Hepatocyte (in vitro differentiated cells): ENCODE measurements at regions not wholly inside any gene's neighbourhood (a gene's known extent, or its start where the extent isn't known, plus 50 kb on each side); places are given as distances from the start of the nearest gene placed in this dataset.
"Not testable (repeated sequence)": the region's sequence is repeated elsewhere in the genome, so short reads cannot be mapped to it uniquely, and the experiment has no call there.

Source experiments
- DNase-seq: peaks from one replicate; pipeline ENCODE4 v3.0.0-alpha.2; 2016; ENCODE audit warnings: low spot score
- H2AFZ ChIP-seq: fragments of 200-600 bp; sonication (generic); 2 replicates; pipeline ENCODE4 v1.6.0; 2016; ENCODE audit warnings: antibody characterized with exemption, mild to moderate bottlenecking
- H3K27ac ChIP-seq: fragments of 200-600 bp; sonication (generic); 2 replicates; pipeline ENCODE4 v1.5.1; 2016; ENCODE audit warnings: mild to moderate bottlenecking
- H3K27me3 ChIP-seq: fragments of 200-600 bp; sonication (generic); 2 replicates; pipeline ENCODE4 v1.6.1; 2016
- H3K36me3 ChIP-seq: fragments of 200-600 bp; sonication (generic); replicated peaks from 2 replicates; pipeline ENCODE4 v1.5.1; 2016; ENCODE audit warnings: low read depth; ENCODE audit not compliant: insufficient read depth
- H3K4me1 ChIP-seq: fragments of 200-600 bp; sonication (generic); 2 replicates; pipeline ENCODE4 v1.5.1; 2016; ENCODE audit warnings: mild to moderate bottlenecking, moderate library complexity; ENCODE audit not compliant: insufficient read depth
- H3K4me2 ChIP-seq: fragments of 200-600 bp; sonication (generic); 2 replicates; pipeline ENCODE4 v1.6.0; 2016
- H3K4me3 ChIP-seq: fragments of 200-600 bp; sonication (generic); 2 replicates; pipeline ENCODE4 v1.5.1; 2016; ENCODE audit warnings: mild to moderate bottlenecking
- H3K79me2 ChIP-seq: fragments of 200-600 bp; sonication (generic); 2 replicates; pipeline ENCODE4 v1.6.0; 2017; ENCODE audit warnings: mild to moderate bottlenecking
- H3K9me2 ChIP-seq: fragments of 200-600 bp; sonication (generic); replicated peaks from 2 replicates; pipeline ENCODE4 v1.6.0; 2017; ENCODE audit warnings: mild to moderate bottlenecking; ENCODE audit not compliant: insufficient read depth
- H3K9me3 ChIP-seq: fragments of 200-600 bp; sonication (generic); 2 replicates; pipeline ENCODE4 v1.5.1; 2016; ENCODE audit warnings: low read depth, mild to moderate bottlenecking
- H4K20me1 ChIP-seq: fragments of 200-600 bp; sonication (generic); 2 replicates; pipeline ENCODE4 v1.6.0; 2016; ENCODE audit warnings: mild to moderate bottlenecking; ENCODE audit not compliant: insufficient read depth, poor library complexity, severe bottlenecking
- CTCF ChIP-seq: fragments of 200-600 bp; sonication (generic); IDR thresholded peaks from 2 replicates; pipeline ENCODE4 v1.5.1; 2016; ENCODE audit warnings: antibody characterized with exemption, mild to moderate bottlenecking; ENCODE audit not compliant: poor library complexity
- EZH2 ChIP-seq: fragments of 200-600 bp; sonication (generic); IDR thresholded peaks from 2 replicates; pipeline ENCODE4 v1.6.1; 2016; ENCODE audit warnings: antibody characterized with exemption, mild to moderate bottlenecking, borderline replicate concordance
- EZH2phosphoT487 ChIP-seq: fragments of 200-600 bp; sonication (generic); IDR thresholded peaks from one replicate; pipeline ENCODE4 v1.6.1; 2018; ENCODE audit warnings: antibody characterized with exemption, mild to moderate bottlenecking, low read depth, moderate library complexity; ENCODE audit not compliant: unreplicated experiment, severe bottlenecking
- WGBS: methylation state at CpG from one replicate; pipeline ENCODE4 v1.1.6; 2016; ENCODE audit warnings: low lambda C conversion rate; ENCODE audit errors: missing lambda C conversion rate; 5-methylcytosine and 5-hydroxymethylcytosine counted together

GRCh38 chr5:118121258-118121657, 867.1 kb downstream of the DTWD2 start:
- Histone ChIP-seq H3K4me1 (no peaks in the 10 kb centered on the region), H3K9me2 (no peaks in the 10 kb centered on the region), H3K4me2 (no peak overlapping the region), H3K4me3 (no peak overlapping the region), H4K20me1 (no peaks in the 10 kb centered on the region), H2AFZ (no peak overlapping the region), H3K27me3 (no peaks in the 10 kb centered on the region), H3K27ac (no peak overlapping the region), H3K79me2 (no peaks in the 10 kb centered on the region), H3K36me3 (no peaks in the 10 kb centered on the region), H3K9me3 (no peaks in the 10 kb centered on the region)
- no peak for DNase-seq
- no peak for TF ChIP-seq EZH2
- no peak for TF ChIP-seq EZH2phosphoT487
- TF ChIP-seq CTCF, result no peak
- WGBS, result 90% methylated on average over 3 of the region's 3 CpGs

- no peaks in the 10 kb centered on the region for H4K20me1 ChIP-seq
- H3K4me1 ChIP-seq, result no peaks in the 10 kb centered on the region
- H3K4me3 ChIP-seq, result no peak overlapping the region
- WGBS, result 78% methylated on average over 4 of the region's 4 CpGs
- H3K9me2 ChIP-seq, result no peaks in the 10 kb centered on the region
- no peak overlapping the region for H3K4me2 ChIP-seq
- no peak for DNase-seq
- TF ChIP-seq CTCF, result no peak
- no peak for TF ChIP-seq EZH2
- TF ChIP-seq EZH2phosphoT487, result no peak
- no peaks in the 10 kb centered on the region for H3K36me3 ChIP-seq
- no peaks in the 10 kb centered on the region for H3K9me3 ChIP-seq
- no peak overlapping the region for H2AFZ ChIP-seq
- no peaks in the 10 kb centered on the region for H3K79me2 ChIP-seq
- H3K27ac ChIP-seq, result no peak overlapping the region
- no peaks in the 10 kb centered on the region for H3K27me3 ChIP-seq
These were observed 872.6 kb downstream of the DTWD2 start for GRCh38 chr5:118115791-118116190.

- Histone ChIP-seq H3K4me1 (no peaks in the 10 kb centered on the region), H3K4me2 (no peak overlapping the region), H3K9me2 (no peaks in the 10 kb centered on the region), H2AFZ (no peak overlapping the region), H3K4me3 (no peak overlapping the region), H3K27ac (no peak overlapping the region), H3K9me3 (no peaks in the 10 kb centered on the region), H4K20me1 (no peaks in the 10 kb centered on the region), H3K27me3 (no peaks in the 10 kb centered on the region), H3K36me3 (no peaks in the 10 kb centered on the region), H3K79me2 (no peaks in the 10 kb centered on the region)
- TF ChIP-seq CTCF (no peak), EZH2phosphoT487 (no peak), EZH2 (no peak)
- no peak for DNase-seq
- WGBS, result 65% methylated on average over 5 of the region's 5 CpGs
These were observed 876.4 kb downstream of the DTWD2 start for GRCh38 chr5:118111956-118112355.

- H3K27ac ChIP-seq, H3K9me3 ChIP-seq, H3K27me3 ChIP-seq, H3K9me2 ChIP-seq, H3K79me2 ChIP-seq, H3K4me3 ChIP-seq, H4K20me1 ChIP-seq, H3K36me3 ChIP-seq, H3K4me2 ChIP-seq, H2AFZ ChIP-seq, H3K4me1 ChIP-seq, DNase-seq: not testable (repeated sequence)
- WGBS, result 76% methylated on average over 3 of the region's 3 CpGs
These were observed 881.1 kb downstream of the DTWD2 start for GRCh38 chr5:118107246-118107645.
